ENCODE measurements at regions not wholly inside any gene's neighbourhood (a gene's known extent, or its start where the extent isn't known, plus 50 kb on each side); places are given as distances from the start of the nearest gene placed in this dataset.

DNA sequence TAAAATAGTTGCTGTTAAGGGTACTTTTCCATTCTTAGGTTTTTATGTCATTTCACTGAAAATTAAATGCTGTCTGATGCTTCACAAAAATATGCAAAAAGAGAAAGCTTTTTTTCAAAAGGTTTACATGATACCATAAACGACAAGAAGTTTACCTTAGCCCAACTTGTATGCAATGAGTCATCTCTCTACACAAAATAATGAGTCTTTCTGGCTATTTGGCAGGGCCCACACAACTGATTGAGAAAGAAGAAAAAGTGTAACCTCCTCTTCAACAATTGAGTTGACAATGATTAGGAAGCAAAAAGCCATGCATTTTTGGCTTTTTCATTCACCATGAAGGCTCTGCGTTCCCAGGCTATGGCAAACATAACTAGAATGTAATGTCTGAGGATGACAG is 165.4 kb upstream of the CPNE8 start:
- H3K27me3 ChIP-seq (replicated peaks in 2 of 5; ENCODE audit: control insufficient read depth in 4 of 5, insufficient read depth in 5 of 5, low read length in 4 of 5), result no peaks in the 10 kb centered on the region
- ChIA-PET CTCF (no interaction called here), POLR2A (no interaction called here)
- 100% methylated on average over 2 of the region's 2 CpGs for WGBS (ENCODE audit: insufficient coverage)
- H3K36me3 ChIP-seq (ENCODE audit: control insufficient read depth in 4 of 4, insufficient read depth in 4 of 4, low read length in 3 of 4), result no peaks in the 10 kb centered on the region
- H3K27ac ChIP-seq (ENCODE audit: insufficient read depth in 1 of 2, low read depth in 1 of 2, low read length in 2 of 2, poor library complexity in 1 of 2, severe bottlenecking in 2 of 2), result no peak overlapping the region
- no peaks in the 10 kb centered on the region for H3K4me1 ChIP-seq (ENCODE audit: control extremely low read depth in 1 of 4, control insufficient read depth in 4 of 4, insufficient read depth in 4 of 4, low read length in 3 of 4)
- DNase-seq, result no peak
- peaks cover 0 to 1% (median 0%) of the 10 kb centered on the region in 5 experiments for H3K9me3 ChIP-seq (ENCODE audit: control extremely low read depth in 1 of 5, control insufficient read depth in 4 of 5, insufficient read depth in 2 of 5, low read depth in 1 of 5, low read length in 4 of 5)
- no peak overlapping the region for H3K4me3 ChIP-seq (ENCODE audit: control insufficient read depth in 1 of 7, extremely low read depth in 1 of 7, insufficient read depth in 4 of 7, low read depth in 2 of 7, low read length in 6 of 7)

DNA sequence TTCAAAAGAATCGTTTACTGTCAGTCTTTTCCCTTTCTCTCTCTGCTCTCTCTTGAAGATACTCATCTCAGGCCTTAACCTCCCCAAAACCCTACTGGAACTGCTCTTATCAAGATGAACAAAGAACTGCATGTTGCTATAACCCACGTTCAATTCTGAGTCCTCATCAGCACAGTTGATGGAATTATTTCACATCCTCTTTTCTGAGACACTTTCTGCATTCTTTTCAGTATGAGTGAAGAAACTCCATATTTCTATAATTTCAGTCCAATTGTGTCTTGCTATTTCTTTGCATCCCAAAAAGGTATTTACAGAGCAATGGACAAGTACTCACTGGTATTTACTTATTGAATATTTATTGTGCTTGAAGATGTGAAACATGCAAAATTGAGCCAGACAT is 160.1 kb upstream of the CPNE8 start:
- Histone ChIP-seq H3K9me3 (ENCODE audit: control extremely low read depth in 1 of 5, control insufficient read depth in 4 of 5, insufficient read depth in 2 of 5, low read depth in 1 of 5, low read length in 4 of 5) (peaks cover 0 to 1% (median 0%) of the 10 kb centered on the region in 5 experiments), H3K27ac (ENCODE audit: insufficient read depth in 1 of 2, low read depth in 1 of 2, low read length in 2 of 2, poor library complexity in 1 of 2, severe bottlenecking in 2 of 2) (no peak overlapping the region), H3K27me3 (replicated peaks in 2 of 5; ENCODE audit: control insufficient read depth in 4 of 5, insufficient read depth in 5 of 5, low read length in 4 of 5) (no peaks in the 10 kb centered on the region), H3K4me3 (ENCODE audit: control insufficient read depth in 1 of 7, extremely low read depth in 1 of 7, insufficient read depth in 4 of 7, low read depth in 2 of 7, low read length in 6 of 7) (no peak overlapping the region), H3K4me1 (ENCODE audit: control extremely low read depth in 1 of 4, control insufficient read depth in 4 of 4, insufficient read depth in 4 of 4, low read length in 3 of 4) (no peaks in the 10 kb centered on the region), H3K36me3 (ENCODE audit: control insufficient read depth in 4 of 4, insufficient read depth in 4 of 4, low read length in 3 of 4) (no peaks in the 10 kb centered on the region)
- ChIA-PET CTCF (no interaction called here), POLR2A (no interaction called here)
- no peak for DNase-seq
- 92% methylated on average over 1 of the region's 2 CpGs for WGBS (ENCODE audit: insufficient coverage)

DNA sequence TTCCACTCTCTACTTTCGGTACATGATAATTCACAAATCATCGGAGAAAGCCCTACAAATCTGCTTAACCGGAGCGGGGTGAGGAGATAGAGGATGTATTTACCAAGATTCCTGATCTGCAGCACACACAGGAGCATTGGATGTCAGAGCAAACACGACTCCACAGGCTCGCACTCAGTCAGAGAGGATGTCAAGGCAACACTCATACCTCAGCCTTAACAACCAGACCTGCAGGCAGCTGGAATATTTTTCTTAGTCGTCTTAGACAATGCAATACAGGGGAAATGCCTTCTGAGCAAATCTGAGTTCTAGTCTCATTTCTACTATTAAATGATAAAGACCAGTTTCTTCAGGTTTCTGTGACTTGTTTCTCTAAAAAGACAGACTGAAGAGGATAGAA is 159.3 kb upstream of the CPNE8 start:
- H3K4me1 ChIP-seq (ENCODE audit: control extremely low read depth in 1 of 4, control insufficient read depth in 4 of 4, insufficient read depth in 4 of 4, low read length in 3 of 4), result no peaks in the 10 kb centered on the region
- H3K27me3 ChIP-seq (replicated peaks in 2 of 5; ENCODE audit: control insufficient read depth in 4 of 5, insufficient read depth in 5 of 5, low read length in 4 of 5), result no peaks in the 10 kb centered on the region
- ChIA-PET CTCF (no interaction called here), POLR2A (no interaction called here)
- no peaks in the 10 kb centered on the region for H3K9me3 ChIP-seq (ENCODE audit: control extremely low read depth in 1 of 5, control insufficient read depth in 4 of 5, insufficient read depth in 2 of 5, low read depth in 1 of 5, low read length in 4 of 5)
- no peak for DNase-seq
- WGBS (ENCODE audit: insufficient coverage), result 90% methylated on average over 2 of the region's 7 CpGs
- no peak overlapping the region for H3K4me3 ChIP-seq (ENCODE audit: control insufficient read depth in 1 of 7, extremely low read depth in 1 of 7, insufficient read depth in 4 of 7, low read depth in 2 of 7, low read length in 6 of 7)
- no peaks in the 10 kb centered on the region for H3K36me3 ChIP-seq (ENCODE audit: control insufficient read depth in 4 of 4, insufficient read depth in 4 of 4, low read length in 3 of 4)
- no peak overlapping the region for H3K27ac ChIP-seq (ENCODE audit: insufficient read depth in 1 of 2, low read depth in 1 of 2, low read length in 2 of 2, poor library complexity in 1 of 2, severe bottlenecking in 2 of 2)

DNA sequence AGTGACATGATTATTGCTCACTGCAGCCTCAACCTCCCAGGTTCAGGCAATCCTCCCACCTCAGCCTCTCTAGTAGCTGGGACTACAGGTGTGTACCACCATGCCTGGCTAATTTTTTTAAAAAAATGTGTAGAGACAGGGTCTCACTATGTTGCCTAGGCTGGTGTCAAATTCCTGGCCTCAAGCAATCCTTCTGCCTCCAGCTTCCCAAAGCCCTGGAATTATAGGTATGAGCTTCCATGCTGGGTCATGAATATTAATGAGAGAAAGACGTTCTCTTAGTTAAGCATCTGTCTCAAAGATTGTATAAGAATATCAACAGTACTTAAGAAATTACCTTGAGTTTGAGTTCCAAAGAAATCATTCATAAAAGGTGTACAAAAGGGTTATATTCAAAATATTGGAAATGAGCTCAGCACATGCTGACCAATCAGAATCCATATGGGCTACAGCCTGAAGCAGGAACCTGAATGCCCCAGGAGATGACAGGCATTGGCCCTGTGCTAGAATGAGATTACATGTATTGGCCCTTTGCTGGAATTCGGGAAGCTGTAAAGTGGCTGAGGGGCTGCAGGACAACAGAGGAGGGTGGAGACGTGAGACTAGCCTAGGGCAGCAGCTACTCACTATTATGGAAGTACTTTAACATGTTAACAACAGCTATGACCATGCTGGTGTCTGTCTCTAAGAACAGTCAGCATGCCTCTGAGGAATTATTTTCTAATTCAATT is 157.0 kb upstream of the CPNE8 start:
- no peaks in the 10 kb centered on the region for H3K9me3 ChIP-seq (ENCODE audit: control extremely low read depth in 1 of 5, control insufficient read depth in 4 of 5, insufficient read depth in 2 of 5, low read depth in 1 of 5, low read length in 4 of 5)

DNA sequence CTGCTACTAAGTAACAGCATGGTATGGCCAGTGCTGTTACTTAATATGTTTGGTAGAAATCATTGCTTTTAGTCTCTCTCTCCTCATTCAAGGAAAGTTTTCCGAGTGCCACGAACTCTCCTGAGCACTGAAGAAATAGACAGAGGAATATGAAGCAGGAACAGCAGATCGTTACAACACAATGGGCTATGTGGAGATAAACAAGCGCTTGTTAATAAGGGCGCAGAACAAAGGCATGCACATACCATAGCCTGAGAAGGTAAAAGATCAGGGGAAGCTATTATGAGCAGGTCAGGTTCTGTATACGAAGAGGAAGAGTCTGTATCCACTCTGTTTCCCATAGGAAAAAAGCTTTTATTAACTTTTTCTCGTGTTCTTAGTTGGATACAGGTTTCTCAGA is 156.2 kb upstream of the CPNE8 start:
- H3K9me3 ChIP-seq (ENCODE audit: control extremely low read depth in 1 of 5, control insufficient read depth in 4 of 5, insufficient read depth in 2 of 5, low read depth in 1 of 5, low read length in 4 of 5), result no peaks in the 10 kb centered on the region
- no peaks in the 10 kb centered on the region for H3K27me3 ChIP-seq (replicated peaks in 2 of 5; ENCODE audit: control insufficient read depth in 4 of 5, insufficient read depth in 5 of 5, low read length in 4 of 5)
- ChIA-PET CTCF (no interaction called here), POLR2A (no interaction called here)
- no peak overlapping the region for H3K27ac ChIP-seq (ENCODE audit: insufficient read depth in 1 of 2, low read depth in 1 of 2, low read length in 2 of 2, poor library complexity in 1 of 2, severe bottlenecking in 2 of 2)
- no peak overlapping the region for H3K4me3 ChIP-seq (ENCODE audit: control insufficient read depth in 1 of 7, extremely low read depth in 1 of 7, insufficient read depth in 4 of 7, low read depth in 2 of 7, low read length in 6 of 7)
- no peaks in the 10 kb centered on the region for H3K36me3 ChIP-seq (ENCODE audit: control insufficient read depth in 4 of 4, insufficient read depth in 4 of 4, low read length in 3 of 4)
- no peaks in the 10 kb centered on the region for H3K4me1 ChIP-seq (ENCODE audit: control extremely low read depth in 1 of 4, control insufficient read depth in 4 of 4, insufficient read depth in 4 of 4, low read length in 3 of 4)
- DNase-seq, result no peak
- 90% methylated on average over 7 of the region's 7 CpGs for WGBS (ENCODE audit: insufficient coverage)

More for the DNA sequence above, 157.0 kb upstream of the CPNE8 start:
- Histone ChIP-seq H3K36me3 (ENCODE audit: control insufficient read depth in 4 of 4, insufficient read depth in 4 of 4, low read length in 3 of 4) (no peaks in the 10 kb centered on the region), H3K27me3 (replicated peaks in 2 of 5; ENCODE audit: control insufficient read depth in 4 of 5, insufficient read depth in 5 of 5, low read length in 4 of 5) (no peaks in the 10 kb centered on the region), H3K4me3 (ENCODE audit: control insufficient read depth in 1 of 7, extremely low read depth in 1 of 7, insufficient read depth in 4 of 7, low read depth in 2 of 7, low read length in 6 of 7) (no peak overlapping the region), H3K27ac (ENCODE audit: insufficient read depth in 1 of 2, low read depth in 1 of 2, low read length in 2 of 2, poor library complexity in 1 of 2, severe bottlenecking in 2 of 2) (no peak overlapping the region), H3K4me1 (ENCODE audit: control extremely low read depth in 1 of 4, control insufficient read depth in 4 of 4, insufficient read depth in 4 of 4, low read length in 3 of 4) (no peaks in the 10 kb centered on the region)
- DNase-seq, result no peak
- ChIA-PET POLR2A (no interaction called here), CTCF (no interaction called here)
- WGBS (ENCODE audit: insufficient coverage), result 65% methylated on average over 2 of the region's 3 CpGs

DNA sequence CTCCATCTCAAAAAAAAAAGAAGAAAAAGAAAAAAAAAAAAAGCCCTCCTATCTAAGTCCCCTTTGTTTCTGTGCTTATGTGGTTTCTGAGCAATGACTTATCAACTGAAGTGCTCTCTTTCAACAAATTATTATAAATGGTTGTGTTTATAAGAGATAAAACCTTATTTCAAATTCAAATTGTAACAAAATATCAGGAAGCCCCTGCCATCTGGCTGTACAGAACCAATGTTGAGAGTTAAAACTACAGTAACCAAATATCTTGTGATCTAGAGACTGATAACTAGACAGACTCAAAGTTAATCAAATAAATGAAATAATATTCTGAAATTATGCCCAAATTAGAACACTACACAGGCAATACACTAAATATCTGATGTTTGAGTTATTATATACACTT is 143.0 kb upstream of the CPNE8 start:
- no peaks in the 10 kb centered on the region for H3K36me3 ChIP-seq (ENCODE audit: control insufficient read depth in 4 of 4, insufficient read depth in 4 of 4, low read length in 3 of 4)
- no peak overlapping the region for H3K4me3 ChIP-seq (ENCODE audit: control insufficient read depth in 1 of 7, extremely low read depth in 1 of 7, insufficient read depth in 4 of 7, low read depth in 2 of 7, low read length in 6 of 7)
- H3K27me3 ChIP-seq (replicated peaks in 2 of 5; ENCODE audit: control insufficient read depth in 4 of 5, insufficient read depth in 5 of 5, low read length in 4 of 5), result no peaks in the 10 kb centered on the region
- ChIA-PET CTCF (no interaction called here), POLR2A (no interaction called here)
- no peaks in the 10 kb centered on the region for H3K4me1 ChIP-seq (ENCODE audit: control extremely low read depth in 1 of 4, control insufficient read depth in 4 of 4, insufficient read depth in 4 of 4, low read length in 3 of 4)
- DNase-seq, result no peak
- H3K9me3 ChIP-seq (ENCODE audit: control extremely low read depth in 1 of 5, control insufficient read depth in 4 of 5, insufficient read depth in 2 of 5, low read depth in 1 of 5, low read length in 4 of 5), result peaks cover 0 to 1% (median 0%) of the 10 kb centered on the region in 5 experiments
- no peak overlapping the region for H3K27ac ChIP-seq (ENCODE audit: insufficient read depth in 1 of 2, low read depth in 1 of 2, low read length in 2 of 2, poor library complexity in 1 of 2, severe bottlenecking in 2 of 2)

DNA sequence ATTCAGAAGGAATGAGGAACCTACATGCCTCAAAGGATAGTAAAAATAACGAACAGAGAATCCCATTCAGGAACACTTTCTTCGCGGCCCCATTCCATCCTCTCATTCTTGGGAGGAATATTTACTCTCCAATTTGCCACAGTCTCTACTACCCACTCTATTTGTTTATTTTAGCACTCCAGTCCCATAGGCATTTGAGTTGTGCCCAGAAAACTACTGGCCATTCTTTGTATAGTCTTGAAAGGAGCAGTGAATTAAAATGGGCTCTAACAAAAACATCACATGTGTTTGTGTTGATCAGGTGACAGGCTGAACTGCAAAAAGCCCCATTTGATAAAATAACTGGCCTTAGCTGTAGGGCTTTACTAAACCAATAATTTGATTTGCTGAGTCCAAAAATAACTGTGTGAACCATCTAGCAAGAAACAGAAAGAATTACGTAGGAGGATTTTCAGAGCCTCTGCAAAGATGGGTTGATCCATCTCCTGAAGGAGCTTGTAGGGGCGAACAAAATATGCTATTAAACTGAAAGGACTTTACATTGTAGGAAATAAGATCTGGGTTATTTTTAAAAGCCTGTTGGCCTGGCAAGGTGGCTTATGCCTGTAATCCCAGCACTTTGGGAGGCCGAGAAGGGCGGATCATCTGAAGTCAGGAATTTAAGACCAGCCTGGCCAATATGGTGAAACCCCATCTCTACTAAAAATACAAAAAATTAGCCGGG is 142.3 kb upstream of the CPNE8 start:
- Histone ChIP-seq H3K27me3 (replicated peaks in 2 of 5; ENCODE audit: control insufficient read depth in 4 of 5, insufficient read depth in 5 of 5, low read length in 4 of 5) (no peaks in the 10 kb centered on the region), H3K27ac (ENCODE audit: insufficient read depth in 1 of 2, low read depth in 1 of 2, low read length in 2 of 2, poor library complexity in 1 of 2, severe bottlenecking in 2 of 2) (no peak overlapping the region), H3K36me3 (ENCODE audit: control insufficient read depth in 4 of 4, insufficient read depth in 4 of 4, low read length in 3 of 4) (no peaks in the 10 kb centered on the region), H3K4me3 (ENCODE audit: control insufficient read depth in 1 of 7, extremely low read depth in 1 of 7, insufficient read depth in 4 of 7, low read depth in 2 of 7, low read length in 6 of 7) (no peak overlapping the region), H3K9me3 (ENCODE audit: control extremely low read depth in 1 of 5, control insufficient read depth in 4 of 5, insufficient read depth in 2 of 5, low read depth in 1 of 5, low read length in 4 of 5) (peaks cover 0 to 1% (median 0%) of the 10 kb centered on the region in 5 experiments), H3K4me1 (ENCODE audit: control extremely low read depth in 1 of 4, control insufficient read depth in 4 of 4, insufficient read depth in 4 of 4, low read length in 3 of 4) (no peaks in the 10 kb centered on the region)
- POLR2A ChIA-PET, result no interaction called here
- WGBS (ENCODE audit: insufficient coverage), result 99% methylated on average over 4 of the region's 8 CpGs
- CTCF ChIA-PET, result no interaction called here
- no peak for DNase-seq
